ENCODE measurements at regions not wholly inside any gene's neighbourhood (a gene's known extent, or its start where the extent isn't known, plus 50 kb on each side); places are given as distances from the start of the nearest gene placed in this dataset.

GRCh38 chr14:42353315-42353714 is 746.6 kb downstream of the LRFN5 start:
- TF ChIP-seq CTCF (IDR thresholded peaks at IDR 0.05) (no peak), POLR2A (IDR thresholded peaks at IDR 0.05) (no peak)
